HG03342 (cell line): ENCODE measurements at regions not wholly inside any gene's neighbourhood (a gene's known extent, or its start where the extent isn't known, plus 50 kb on each side); places are given as distances from the start of the nearest gene placed in this dataset.

Source experiments
- ATAC-seq: cut with Tn5 transposase; IDR thresholded peaks from one replicate; pipeline ENCODE4 v1.9.1; 2021; ENCODE audit warnings: mild to moderate bottlenecking, moderate library complexity; ENCODE audit not compliant: unreplicated experiment

DNA sequence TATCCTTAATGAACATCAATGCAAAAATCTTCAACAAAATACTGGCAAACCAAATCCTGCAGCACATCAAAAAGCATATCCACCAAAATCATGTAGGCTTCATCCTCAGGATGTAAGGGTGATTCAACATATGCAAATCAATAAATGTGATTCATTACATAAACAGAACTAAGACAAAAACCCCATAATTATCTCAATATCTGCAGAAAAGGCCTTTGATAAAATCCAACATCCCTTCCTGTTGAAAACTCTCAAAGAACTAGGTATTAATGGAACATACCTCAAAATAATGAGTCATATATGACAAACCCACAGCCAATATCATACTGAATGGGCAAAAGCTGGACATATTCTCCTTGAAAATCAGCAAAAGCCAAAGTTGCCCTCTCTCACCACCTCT is 54.6 kb upstream of the DEPDC1 start:
- no peak for ATAC-seq

DNA sequence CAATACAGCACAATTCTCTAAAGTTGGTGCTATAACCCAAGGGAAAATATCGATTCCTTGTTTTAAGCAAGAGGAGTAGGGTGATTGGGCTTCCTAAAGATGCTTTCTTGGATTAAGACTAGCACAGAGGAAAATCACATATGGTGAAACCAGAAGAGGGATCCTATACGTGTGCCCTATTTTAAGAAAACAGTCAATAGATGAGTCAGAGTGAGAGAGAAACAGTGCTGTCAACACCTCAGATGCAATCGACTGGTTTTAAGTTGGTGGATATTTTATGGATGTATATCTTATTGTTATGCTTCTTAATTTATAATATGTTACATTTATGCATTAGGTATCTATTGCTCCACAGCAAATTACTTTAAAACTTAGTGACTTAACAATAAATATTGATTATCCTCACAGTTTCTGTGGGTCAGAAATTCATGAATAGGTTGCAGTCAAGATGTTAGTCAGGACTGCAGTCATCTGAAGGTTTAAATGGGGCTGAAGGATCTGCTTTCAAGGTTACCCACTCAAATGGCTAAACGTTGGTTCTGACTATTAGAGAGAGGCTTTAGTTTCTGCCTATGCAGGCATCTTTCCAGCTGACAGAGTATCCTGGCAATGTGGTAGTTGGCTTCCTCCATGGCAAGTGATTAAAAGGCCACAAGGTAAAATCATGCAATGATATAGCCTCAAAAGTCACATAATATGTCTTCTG is 61.6 kb upstream of the DEPDC1 start:
- ATAC-seq, result peak; percentile 58

DNA sequence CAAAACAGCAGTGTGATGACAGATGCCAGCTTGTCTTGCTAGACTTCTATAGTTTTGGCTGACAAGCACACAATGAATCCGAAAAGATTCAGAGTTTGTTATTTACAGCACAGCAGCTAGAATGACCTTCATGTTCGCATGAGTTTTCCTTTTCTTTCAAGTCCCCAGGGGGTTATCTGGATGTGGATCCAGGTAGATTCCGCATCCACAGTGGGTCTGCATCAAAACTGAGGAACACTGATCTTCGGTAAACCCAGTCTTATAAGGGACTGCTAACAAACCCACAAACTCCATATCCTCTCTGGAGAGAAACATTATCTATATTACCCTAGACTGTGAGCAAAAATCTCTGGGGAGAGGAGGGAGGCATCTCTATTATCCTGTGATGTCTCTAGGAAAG is 69.0 kb upstream of the DEPDC1 start:
- no peak for ATAC-seq

DNA sequence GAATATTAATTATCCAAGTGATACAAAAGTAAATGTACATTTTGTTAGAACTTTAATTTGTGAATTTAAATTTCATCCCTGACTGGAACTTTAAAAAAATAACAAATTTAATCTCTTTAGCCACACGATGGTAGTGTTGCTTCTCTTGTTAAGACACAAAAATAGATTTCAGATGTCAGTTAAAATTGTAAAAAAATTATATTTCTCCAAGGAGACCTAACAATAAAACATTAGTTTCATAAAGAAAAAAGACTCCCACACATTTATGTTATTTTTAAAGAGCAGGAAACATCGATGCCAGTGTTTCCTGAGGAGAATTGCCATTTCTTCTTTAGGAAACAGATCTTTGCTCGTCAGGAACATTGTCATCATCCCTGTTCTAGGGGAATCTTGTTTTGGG is 74.0 kb upstream of the DEPDC1 start:
- ATAC-seq, result no peak

DNA sequence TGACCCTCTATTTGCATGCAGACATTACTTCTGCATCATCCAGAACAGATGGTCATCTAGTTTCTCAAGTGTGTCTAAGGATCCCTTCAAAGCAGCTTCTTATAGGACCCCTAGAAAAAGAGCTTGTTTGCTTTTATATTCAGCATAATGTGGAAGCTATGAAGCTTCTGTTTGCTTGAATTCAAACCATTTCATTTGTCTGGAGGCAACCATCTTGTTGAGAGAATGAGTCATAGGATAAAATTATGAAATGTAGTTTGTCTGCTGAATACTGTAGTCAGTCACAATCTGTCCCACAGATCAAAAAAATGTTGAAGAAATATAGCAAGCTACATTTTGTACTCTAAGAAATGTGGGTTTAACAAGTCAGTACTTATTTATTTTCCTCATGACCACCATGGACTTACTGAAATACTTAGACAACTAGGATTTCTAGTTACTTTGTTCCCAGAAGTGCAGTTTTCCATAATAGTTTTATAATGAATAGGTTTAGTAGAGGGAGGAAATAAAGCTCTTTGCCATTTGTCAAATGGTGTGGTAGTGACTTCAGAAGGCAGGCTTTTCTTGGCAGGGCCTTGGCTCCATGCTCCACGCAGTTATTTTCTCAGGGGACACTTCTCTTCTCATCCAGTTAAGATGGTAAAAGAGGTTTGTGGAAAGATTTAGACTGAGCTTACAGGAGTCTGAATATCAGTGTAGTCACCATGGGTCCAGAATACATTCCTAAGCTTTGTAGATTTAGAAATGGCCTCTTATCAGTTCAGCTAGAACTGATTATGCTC is 74.8 kb upstream of the DEPDC1 start:
- ATAC-seq, result no peak

DNA sequence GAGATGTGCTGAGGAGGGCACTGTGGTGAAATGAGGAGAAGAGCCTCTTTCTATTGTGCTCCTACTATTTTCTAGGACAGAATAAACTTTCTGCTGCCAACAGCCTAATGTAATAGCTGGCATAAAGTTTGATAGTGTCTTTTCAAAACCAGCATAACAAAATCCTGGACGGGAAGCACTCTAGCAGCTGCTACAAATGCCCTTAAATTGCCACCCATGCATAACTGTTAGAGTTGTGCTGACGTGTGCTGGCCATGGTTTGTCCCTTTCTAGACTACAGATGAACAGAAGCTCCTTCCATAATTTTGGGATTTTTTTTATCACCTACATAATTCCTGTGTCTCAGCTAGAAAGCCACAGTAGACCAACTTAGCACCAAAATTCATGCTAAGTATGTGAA is 88.5 kb upstream of the DEPDC1 start:
- ATAC-seq, result no peak

DNA sequence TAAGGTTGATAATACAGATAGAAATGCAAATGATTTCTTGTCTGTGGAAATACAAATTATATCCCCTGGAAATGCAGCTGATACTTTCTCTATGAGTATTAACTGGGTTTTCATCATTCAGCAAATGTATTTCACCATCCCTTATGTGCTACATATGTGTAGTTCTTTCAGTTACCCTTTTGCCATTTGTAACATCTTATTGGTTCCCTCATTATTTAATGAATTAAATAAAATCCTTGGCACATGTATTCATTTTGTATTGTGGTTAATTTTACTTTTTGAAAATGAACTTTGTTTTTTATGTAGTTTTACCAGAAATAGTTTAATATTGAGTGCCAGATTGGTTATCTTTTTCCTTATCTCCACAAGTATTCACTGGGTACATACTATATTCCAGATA is 89.9 kb upstream of the DEPDC1 start:
- ATAC-seq, result no peak

DNA sequence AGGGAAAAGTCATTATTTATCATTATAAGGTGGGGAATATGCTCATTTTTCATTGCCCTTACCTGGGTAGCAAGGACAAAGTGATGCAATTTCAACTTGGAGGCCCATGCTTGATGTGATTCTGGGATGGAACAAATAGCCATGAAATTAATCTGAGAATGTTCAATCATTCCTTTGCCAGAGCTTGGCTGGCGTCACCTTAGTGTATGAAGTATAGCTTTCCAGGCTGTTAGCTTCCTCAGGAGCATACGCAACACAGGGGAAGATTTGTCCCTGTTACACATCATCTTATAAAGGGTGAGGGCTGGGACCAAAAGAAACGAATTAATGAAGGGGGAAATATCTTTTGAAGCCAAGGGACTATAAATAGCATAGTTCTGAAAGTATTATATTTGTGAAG is 91.4 kb upstream of the DEPDC1 start:
- no peak for ATAC-seq

DNA sequence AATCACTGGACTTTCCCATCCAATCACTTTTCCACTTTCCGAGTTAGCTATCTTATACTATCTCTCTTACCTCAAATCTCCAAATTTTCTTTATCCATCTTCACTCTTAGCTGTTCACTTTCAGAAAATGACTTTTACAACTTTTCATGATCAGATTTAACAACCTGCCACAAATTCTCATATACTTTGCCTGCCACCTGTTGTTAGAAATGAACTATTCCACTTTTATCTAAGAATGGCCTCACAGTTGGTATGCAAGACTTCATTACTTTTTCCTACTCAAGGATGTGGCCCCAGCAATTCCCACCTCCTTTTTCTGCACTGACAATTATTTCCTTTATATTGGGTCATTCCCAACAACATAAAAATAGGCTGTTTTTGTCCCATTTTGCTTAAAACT is 93.6 kb upstream of the DEPDC1 start:
- no peak for ATAC-seq

DNA sequence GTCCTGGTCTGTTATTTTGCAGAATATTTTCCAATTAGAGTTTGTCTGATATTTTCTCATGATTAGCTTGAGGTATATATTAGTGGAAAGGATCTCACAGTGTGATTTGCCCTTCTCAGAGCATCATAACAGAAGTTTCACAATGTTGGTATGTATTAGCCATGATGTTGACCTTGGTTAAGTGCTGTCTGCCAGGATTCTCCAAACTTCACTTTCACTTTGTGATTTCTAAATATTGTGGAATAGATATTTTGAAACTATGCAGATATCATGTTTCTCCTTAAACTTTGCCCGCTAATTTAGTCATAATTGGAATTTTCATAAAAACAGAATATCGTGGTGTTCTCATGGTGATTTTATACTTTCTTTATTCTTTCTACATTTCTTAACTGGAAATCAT is 98.0 kb upstream of the DEPDC1 start:
- no peak for ATAC-seq

DNA sequence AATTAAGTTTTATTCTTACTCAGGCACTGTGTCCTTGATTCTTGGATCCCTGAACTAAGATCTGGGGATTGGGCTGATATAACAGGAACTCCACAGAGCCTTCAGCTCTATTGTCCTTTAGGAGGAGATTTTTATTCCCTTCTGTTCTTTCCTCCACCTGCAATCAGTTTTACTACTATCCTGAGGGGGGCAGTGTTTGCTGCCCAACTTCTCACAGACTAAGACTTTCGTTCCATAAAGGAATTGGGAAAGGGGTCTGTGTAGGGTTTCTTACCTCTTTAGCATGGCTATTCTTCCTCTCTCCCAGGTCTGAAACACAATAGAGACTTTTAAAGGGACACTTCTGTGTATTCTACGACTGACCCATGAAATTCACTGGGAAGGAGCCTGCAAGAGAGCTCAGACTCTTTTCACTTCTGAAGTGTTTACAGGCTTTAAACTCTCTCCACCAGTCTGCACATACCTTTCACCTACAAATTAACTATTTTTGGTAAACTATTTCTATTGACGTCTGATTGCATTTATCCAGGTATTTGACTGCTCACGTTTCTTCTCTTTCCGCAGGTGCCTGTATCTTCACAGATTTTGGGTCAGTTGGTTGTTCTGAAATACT is 103.3 kb upstream of the DEPDC1 start:
- ATAC-seq, result no peak

DNA sequence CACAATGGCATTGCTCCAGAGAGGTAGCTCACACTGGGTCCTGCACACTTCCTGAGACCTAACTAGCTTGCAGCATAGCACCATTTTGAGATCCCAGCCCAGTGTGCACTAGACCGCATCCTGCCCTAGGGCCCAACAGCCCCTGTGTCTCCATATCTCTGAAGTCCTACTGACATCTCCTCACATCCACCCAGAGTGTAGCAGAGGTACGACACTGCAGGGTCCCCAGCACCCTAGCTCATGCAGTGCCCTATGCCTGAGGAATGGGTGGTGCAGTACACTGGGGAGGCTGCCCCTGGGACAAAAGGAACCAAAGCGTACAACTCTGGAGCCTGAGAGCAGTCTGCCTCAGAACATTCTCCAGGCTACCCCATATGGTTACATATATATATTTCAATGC is 111.4 kb upstream of the DEPDC1 start:
- no peak for ATAC-seq

DNA sequence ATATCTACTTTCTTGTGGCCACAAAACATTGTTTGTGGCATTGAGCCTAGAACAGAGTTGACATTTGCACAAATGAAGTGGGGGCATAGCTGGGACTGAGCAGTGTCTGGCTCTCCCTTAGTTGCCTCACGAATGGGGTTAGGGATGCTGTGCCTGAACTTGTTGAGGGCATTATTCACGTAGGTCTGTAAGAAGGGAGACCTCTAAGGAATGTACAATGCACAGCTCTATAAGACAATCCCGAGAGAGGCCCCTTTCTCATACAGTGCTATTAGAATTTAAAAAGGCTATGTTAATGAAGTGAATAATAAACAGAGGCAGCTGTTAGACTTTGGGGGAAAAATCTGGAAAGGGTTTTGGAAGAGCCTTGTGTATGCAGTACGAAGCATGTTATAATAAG is 118.4 kb upstream of the DEPDC1 start:
- no peak for ATAC-seq

DNA sequence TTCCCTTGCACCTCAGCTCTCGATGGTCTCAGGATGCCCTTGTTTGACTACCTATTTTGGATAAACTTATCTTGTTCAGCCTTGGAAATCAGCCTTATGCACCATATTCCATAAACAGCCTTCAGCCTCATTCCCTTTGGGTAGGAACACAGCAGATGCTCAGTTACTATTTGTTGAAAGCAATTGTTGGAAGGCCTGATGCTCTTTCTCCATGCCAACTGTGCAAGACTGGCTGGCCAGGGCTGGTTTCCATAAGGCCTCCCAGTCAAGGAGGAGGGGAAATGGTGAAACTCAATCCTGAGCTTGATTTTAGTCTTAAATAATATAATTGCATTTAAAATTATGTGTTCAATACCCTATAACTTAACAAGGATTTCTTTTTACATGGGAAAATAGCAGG is 121.1 kb upstream of the DEPDC1 start:
- ATAC-seq, result no peak

DNA sequence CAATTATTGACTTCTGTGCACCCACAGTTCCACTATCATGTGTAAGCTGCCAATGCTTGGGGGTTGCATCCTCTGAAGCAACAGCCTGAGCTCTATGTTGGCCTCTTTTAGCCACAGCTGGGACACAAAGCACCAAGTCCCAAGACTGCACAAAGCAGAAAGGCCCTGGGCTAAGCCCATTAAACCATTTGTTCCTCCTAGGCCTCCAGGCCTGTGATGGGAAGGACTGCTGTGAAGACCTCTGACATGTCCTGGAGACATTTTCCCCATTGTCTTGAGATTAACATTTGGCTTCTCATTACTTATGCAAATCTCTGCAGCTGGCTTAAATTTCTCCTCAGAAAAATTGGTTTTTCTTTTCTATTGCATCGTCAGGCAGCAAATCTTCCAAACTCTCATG is 123.7 kb upstream of the DEPDC1 start:
- no peak for ATAC-seq

DNA sequence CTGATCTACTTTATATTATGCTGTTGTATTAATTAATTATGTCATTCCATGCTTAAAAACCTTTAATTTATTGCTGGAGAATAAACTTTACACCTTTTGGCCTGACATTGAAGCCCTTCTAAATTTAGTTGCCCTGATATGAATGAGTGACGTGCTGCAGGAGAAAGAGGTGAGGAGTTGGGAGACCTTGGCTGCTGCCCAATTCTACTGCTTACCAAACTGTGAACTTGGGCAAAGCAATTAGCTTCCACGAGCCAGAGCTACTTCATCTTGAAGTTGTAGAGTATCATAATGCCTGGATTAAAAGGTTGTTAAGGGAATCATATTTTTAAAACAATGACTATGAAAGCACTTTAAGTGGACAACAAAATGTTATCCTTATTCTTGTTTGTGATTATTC is 126.8 kb upstream of the DEPDC1 start:
- ATAC-seq, result no peak

DNA sequence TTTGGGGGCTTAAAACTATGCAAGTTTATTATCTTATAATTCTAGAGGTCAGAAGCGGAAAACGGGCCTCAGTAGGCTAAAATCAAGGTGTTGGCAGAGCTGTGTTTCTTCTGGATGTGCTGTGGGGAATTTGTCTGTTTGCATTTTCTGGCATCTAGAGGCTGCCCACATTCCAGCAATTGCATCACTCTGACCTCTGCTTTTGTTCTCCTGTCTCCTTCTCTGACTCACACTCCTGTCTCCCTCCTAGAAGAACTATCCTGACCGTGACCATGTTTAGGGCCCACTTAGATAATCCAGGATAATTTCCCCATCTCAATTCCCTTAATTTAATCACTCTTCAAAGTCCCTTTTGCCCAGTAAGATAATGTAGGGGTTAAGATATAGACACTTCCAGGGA is 127.4 kb upstream of the DEPDC1 start:
- no peak for ATAC-seq

DNA sequence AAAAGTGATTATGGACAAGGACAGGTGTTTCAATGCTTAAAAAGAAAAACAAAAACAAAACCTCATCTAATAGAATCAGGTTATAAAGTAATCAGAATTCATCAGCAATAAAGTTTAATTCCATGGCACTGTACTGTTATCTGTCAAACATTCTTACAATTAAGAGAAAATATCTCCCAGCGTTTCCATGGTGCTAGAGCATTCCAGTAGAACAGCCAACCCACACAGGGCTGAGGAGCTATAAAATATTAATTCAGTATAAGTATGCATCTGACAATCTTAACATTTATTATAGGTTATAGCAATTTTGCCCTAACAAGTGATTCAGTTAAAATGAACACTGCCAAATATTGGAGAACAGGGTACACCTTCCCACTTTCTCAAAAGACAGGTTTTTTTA is 128.7 kb upstream of the DEPDC1 start:
- ATAC-seq, result no peak

DNA sequence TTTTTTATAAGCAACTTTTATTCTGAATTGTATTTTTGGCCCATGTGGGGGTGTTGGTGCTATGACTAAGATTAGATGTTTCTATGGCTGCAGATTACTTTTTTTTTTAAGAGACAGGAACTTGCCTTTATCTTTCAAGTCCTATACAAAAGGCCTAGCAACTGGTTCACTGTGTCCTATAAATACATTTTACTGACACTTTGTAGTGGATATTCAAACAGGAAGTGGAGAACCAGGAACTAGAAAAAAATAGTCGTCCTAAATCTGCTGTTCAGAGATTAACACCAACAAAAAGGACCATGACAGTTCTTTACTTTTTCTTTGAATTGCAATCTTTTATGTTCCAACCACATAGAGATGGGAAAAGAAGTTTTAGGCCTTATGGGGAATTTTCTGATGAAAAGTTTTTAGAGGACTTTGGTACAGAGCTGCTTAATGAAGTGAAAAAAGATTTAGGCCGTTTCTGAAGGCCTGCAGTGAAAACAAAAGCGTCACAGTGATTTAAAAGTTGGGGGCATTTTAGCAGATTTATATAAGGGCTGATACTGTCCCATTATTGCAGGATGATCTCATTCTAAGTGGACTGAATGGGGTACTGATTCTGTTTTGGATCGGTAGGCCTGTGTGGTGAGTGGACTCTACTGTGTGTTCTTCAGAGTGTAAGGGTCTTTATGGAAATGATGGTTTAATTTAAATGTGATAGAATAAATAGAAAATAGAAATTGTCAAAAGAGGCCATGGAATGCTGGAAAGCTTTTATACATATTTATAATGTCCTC is 136.4 kb upstream of the DEPDC1 start:
- no peak for ATAC-seq

DNA sequence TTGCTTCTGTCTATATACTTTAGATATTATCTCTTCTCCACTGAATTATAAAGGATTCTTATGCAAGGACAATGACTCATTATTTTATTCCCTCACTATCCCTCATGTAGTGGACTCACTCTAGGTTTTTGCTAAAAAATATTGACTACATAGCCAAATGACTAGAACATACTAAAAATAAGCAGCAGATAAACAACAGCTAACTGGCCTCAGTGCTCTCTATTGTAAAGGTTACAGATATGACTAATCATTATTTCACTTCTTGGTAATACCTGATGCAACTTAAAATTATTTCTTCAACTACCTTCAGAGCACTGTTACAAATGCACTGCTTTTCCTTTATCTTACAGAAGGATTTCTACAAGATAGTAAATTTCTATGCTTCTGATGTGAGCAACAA is 147.6 kb upstream of the DEPDC1 start:
- ATAC-seq, result no peak

DNA sequence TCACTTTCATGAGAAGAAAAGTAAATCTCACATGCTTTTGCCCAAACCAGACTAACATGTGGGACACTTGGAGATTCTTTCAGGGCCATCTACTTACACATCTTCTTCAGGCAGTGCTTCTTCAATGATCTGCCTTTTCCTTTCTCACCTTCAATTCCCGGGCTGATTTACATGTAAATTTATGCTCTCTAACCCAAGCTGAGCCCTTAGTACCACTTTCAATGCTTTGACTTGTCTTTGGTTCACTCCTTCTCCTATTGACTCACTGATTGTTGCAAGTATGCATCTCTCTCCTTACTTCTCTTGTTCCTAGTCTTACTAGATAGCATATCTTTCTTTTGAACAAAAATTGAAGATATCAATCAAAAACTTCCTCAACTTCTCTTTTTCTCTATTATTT is 154.2 kb upstream of the DEPDC1 start:
- ATAC-seq, result no peak

DNA sequence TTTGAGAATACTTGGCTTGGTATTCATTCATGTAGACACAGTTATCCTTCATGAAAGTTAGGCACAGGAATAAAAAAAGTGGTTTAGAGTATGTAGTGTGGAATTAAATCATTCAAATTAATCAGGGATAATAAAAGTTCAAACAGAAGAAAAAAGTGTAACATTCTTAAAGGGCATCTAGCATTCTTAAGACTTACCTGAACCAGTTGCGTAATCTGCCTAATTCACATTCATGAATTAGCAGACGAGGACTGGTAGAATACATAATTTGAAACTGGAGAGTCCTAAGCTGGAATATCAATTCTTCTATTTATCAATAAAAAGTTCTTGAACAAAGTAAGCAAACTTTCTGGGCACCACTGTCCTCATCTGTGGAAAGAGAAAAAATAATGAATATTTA is 157.0 kb upstream of the DEPDC1 start:
- no peak for ATAC-seq
